ENCODE measurements at regions not wholly inside any gene's neighbourhood (a gene's known extent, or its start where the extent isn't known, plus 50 kb on each side); places are given as distances from the start of the nearest gene placed in this dataset.

GRCh38 chrX:25079020-25079419 lies 63.3 kb upstream of the ARX start:
- TF ChIP-seq CTCF (IDR thresholded peaks at IDR 0.05) (no peak), POLR2A (IDR thresholded peaks at IDR 0.05) (no peak)
